GM23338 (cell line): ENCODE measurements at regions not wholly inside any gene's neighbourhood (a gene's known extent, or its start where the extent isn't known, plus 50 kb on each side); places are given as distances from the start of the nearest gene placed in this dataset.

Source experiments
- ATAC-seq: fragments of 200-7000 bp; cut with Tn5 transposase; 3 replicates; pipeline ENCODE4 v1.9.1; 2020
- DNase-seq: peaks from one replicate; pipeline ENCODE4 v3.0.0-alpha.2; 2015; ENCODE audit warnings: low spot score
- H2AFZ ChIP-seq: fragments of 200-600 bp; sonication (generic); 2 replicates; pipeline ENCODE4 v1.8.0; 2016; ENCODE audit warnings: antibody characterized with exemption, mild to moderate bottlenecking, moderate library complexity
- H3F3A ChIP-seq: fragments of 200-600 bp; sonication (generic); replicated peaks from 2 replicates; pipeline ENCODE4 v1.8.0; 2017; ENCODE audit warnings: antibody characterized with exemption, mixed run types, low read depth
- H3K27ac ChIP-seq: fragments of 200-600 bp; sonication (generic); 2 replicates; pipeline ENCODE4 v1.6.1; 2016; ENCODE audit warnings: low read depth
- H3K27me3 ChIP-seq: fragments of 200-600 bp; sonication (generic); 2 replicates; pipeline ENCODE4 v1.8.0; 2016; ENCODE audit warnings: mild to moderate bottlenecking, mixed run types, moderate library complexity; ENCODE audit not compliant: insufficient read depth
- H3K36me3 ChIP-seq: fragments of 200-600 bp; sonication (generic); 2 replicates; pipeline ENCODE4 v1.8.0; 2016; ENCODE audit warnings: mild to moderate bottlenecking; ENCODE audit not compliant: insufficient read depth
- H3K4me1 ChIP-seq: fragments of 200-600 bp; sonication (generic); 2 replicates; pipeline ENCODE4 v1.8.0; 2016; ENCODE audit warnings: mild to moderate bottlenecking, moderate library complexity; ENCODE audit not compliant: insufficient read depth
- H3K4me2 ChIP-seq: fragments of 200-600 bp; sonication (generic); 2 replicates; pipeline ENCODE4 v1.7.1; 2017; ENCODE audit warnings: mixed run types
- H3K4me3 ChIP-seq: fragments of 200-600 bp; sonication (generic); 2 replicates; pipeline ENCODE4 v1.6.1; 2016; ENCODE audit warnings: mixed run types
- H3K79me2 ChIP-seq: fragments of 200-600 bp; sonication (generic); replicated peaks from 2 replicates; pipeline ENCODE4 v1.8.0; 2017; ENCODE audit warnings: mild to moderate bottlenecking; ENCODE audit not compliant: insufficient read depth
- H3K9me2 ChIP-seq: fragments of 200-600 bp; sonication (generic); 2 replicates; pipeline ENCODE4 v1.8.0; 2017; ENCODE audit not compliant: insufficient read depth
- H4K20me1 ChIP-seq: fragments of 200-600 bp; sonication (generic); replicated peaks from 2 replicates; pipeline ENCODE4 v1.8.0; 2017; ENCODE audit warnings: mild to moderate bottlenecking; ENCODE audit not compliant: insufficient read depth
- H3K27ac Mint-ChIP-seq: 2 replicates; pipeline ENCODE4 v1.8.0; 2020; ENCODE audit warnings: inconsistent platforms, mild to moderate bottlenecking, moderate library complexity, mixed read lengths
- H3K27me3 Mint-ChIP-seq: 3 replicates; pipeline ENCODE4 v1.8.0; 2022; ENCODE audit warnings: low read depth, mild to moderate bottlenecking, moderate library complexity, mixed read lengths, inconsistent platforms; ENCODE audit not compliant: insufficient read depth, poor library complexity
- H3K36me3 Mint-ChIP-seq: 3 replicates; pipeline ENCODE4 v1.8.0; 2021; ENCODE audit warnings: low read depth, mild to moderate bottlenecking, inconsistent platforms, moderate library complexity, mixed read lengths
- H3K4me1 Mint-ChIP-seq: 3 replicates; pipeline ENCODE4 v1.8.0; 2020; ENCODE audit warnings: mild to moderate bottlenecking, inconsistent platforms, mixed read lengths
- H3K4me3 Mint-ChIP-seq: 3 replicates; pipeline ENCODE4 v1.8.0; 2021; ENCODE audit warnings: moderate library complexity, mild to moderate bottlenecking, inconsistent platforms, mixed read lengths
- H3K9me3 Mint-ChIP-seq: 3 replicates; pipeline ENCODE4 v1.8.0; 2020; ENCODE audit warnings: moderate library complexity, mild to moderate bottlenecking, inconsistent platforms, mixed read lengths
- CREB1 ChIP-seq: fragments of 250-450 bp; sonication (Bioruptor Pico); IDR thresholded peaks from 2 replicates; pipeline ENCODE4 v1.5.0; 2020; ENCODE audit warnings: low read depth, mild to moderate bottlenecking, moderate library complexity
- CTCF ChIP-seq, 2 experiments: fragments of 200-600 bp in 1 of 2; sonication (generic) in 1 of 2; conservative IDR thresholded peaks; 2 replicates each; pipeline versions ENCODE4 v1.5.1 to v1.6.1; 2016 to 2017; ENCODE audit warnings: antibody characterized with exemption in 2 of 2, low read depth in 2 of 2, mild to moderate bottlenecking in 2 of 2, moderate library complexity in 1 of 2
- EZH2 ChIP-seq: fragments of 200-600 bp; sonication (generic); IDR thresholded peaks from one replicate; pipeline ENCODE4 v1.8.0; 2017; ENCODE audit warnings: antibody characterized with exemption, mild to moderate bottlenecking, low read depth; ENCODE audit not compliant: unreplicated experiment
- EZH2phosphoT487 ChIP-seq: fragments of 200-600 bp; sonication (generic); IDR thresholded peaks from one replicate; pipeline ENCODE4 v1.8.1; 2018; ENCODE audit warnings: antibody characterized with exemption; ENCODE audit not compliant: unreplicated experiment
- JUNB ChIP-seq: IDR thresholded peaks from one replicate; pipeline ENCODE4 v1.6.1; 2016; ENCODE audit warnings: antibody characterized with exemption; ENCODE audit not compliant: unreplicated experiment
- NANOG ChIP-seq: IDR thresholded peaks from 2 replicates; pipeline ENCODE4 v1.6.1; 2016; ENCODE audit warnings: antibody characterized with exemption, borderline replicate concordance
- POLR2AphosphoS5 ChIP-seq: IDR thresholded peaks from 2 replicates; pipeline ENCODE4 v1.6.1; 2016; ENCODE audit warnings: antibody characterized with exemption, low read depth
- REST ChIP-seq: IDR thresholded peaks from one replicate; pipeline ENCODE4 v1.6.1; 2018; ENCODE audit warnings: antibody characterized with exemption; ENCODE audit not compliant: unreplicated experiment
- STAT1 ChIP-seq: IDR thresholded peaks from one replicate; pipeline ENCODE4 v1.6.1; 2016; ENCODE audit warnings: antibody characterized with exemption; ENCODE audit not compliant: unreplicated experiment
- ZNF114 ChIP-seq: fragments of 250-450 bp; sonication (Bioruptor Pico); IDR thresholded peaks from 2 replicates; pipeline ENCODE4 v1.5.0; 2020; ENCODE audit warnings: mild to moderate bottlenecking, moderate library complexity
- ZNF331 ChIP-seq: fragments of 250-450 bp; sonication (Bioruptor Pico); IDR thresholded peaks from 2 replicates; pipeline ENCODE4 v1.5.0; 2020; ENCODE audit warnings: low read depth, mild to moderate bottlenecking, moderate library complexity
- TF ChIP-seq, protein P1 (sequence below): fragments of 250-450 bp; sonication (Bioruptor Pico); IDR thresholded peaks from 2 replicates; pipeline ENCODE4 v1.5.0; 2020; ENCODE audit warnings: mild to moderate bottlenecking, moderate library complexity
- TF ChIP-seq, protein P2 (sequence below): IDR thresholded peaks from 2 replicates; pipeline ENCODE4 v1.6.1; 2016; ENCODE audit warnings: antibody characterized with exemption

DNA sequence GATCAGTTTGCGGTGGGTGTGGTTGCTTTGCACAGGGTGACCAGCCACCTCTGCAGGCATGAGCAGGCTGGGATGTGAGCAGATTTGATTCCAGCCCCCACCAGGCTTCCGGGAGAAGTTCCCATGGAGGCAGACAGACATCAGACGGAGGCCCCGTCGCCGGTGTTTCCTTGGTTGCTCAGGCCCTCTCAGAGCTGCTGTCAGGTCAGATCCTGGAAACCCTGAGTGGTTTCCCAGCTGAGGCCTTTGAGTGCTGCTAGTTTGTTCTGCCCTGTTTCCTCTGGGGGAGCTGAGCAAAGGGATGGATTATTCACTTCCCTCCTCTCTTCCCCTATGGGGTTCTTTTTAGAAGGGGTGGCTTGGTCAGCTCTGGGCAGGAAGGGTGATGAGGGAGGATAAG lies 62.2 kb downstream of the FAM241B start:
- Mint-ChIP-seq H3K36me3 (no peaks in the 10 kb centered on the region), H3K4me1 (no peaks in the 10 kb centered on the region), H3K4me3 (no peak overlapping the region), H3K27me3 (peaks cover 7% of the 10 kb centered on the region), H3K9me3 (no peaks in the 10 kb centered on the region), H3K27ac (no peak overlapping the region)
- no peaks in the 10 kb centered on the region for H4K20me1 ChIP-seq
- H3K27ac ChIP-seq = no peak overlapping the region
- ATAC-seq (no peak), DNase-seq (no peak)
- H3K4me3 ChIP-seq = no peak overlapping the region
- H3K9me2 ChIP-seq = peaks cover 4% of the 10 kb centered on the region; the same call in 1 of the 2 replicates
- H3K4me2 ChIP-seq = no peak overlapping the region
- TF ChIP-seq ZNF331 (CRISPR knock-in tag) (no peak), STAT1 (no peak), POLR2AphosphoS5 (no peak), JUNB (no peak), EZH2phosphoT487 (no peak), EZH2 (no peak), CTCF (conservative IDR thresholded peaks at IDR 0.05; ENCODE audit: low read depth in 2 of 2) (no peak), CREB1 (CRISPR knock-in tag) (no peak), ZNF114 (CRISPR knock-in tag) (no peak), REST (no peak), NANOG (no peak)
- TF ChIP-seq, protein P1, sequence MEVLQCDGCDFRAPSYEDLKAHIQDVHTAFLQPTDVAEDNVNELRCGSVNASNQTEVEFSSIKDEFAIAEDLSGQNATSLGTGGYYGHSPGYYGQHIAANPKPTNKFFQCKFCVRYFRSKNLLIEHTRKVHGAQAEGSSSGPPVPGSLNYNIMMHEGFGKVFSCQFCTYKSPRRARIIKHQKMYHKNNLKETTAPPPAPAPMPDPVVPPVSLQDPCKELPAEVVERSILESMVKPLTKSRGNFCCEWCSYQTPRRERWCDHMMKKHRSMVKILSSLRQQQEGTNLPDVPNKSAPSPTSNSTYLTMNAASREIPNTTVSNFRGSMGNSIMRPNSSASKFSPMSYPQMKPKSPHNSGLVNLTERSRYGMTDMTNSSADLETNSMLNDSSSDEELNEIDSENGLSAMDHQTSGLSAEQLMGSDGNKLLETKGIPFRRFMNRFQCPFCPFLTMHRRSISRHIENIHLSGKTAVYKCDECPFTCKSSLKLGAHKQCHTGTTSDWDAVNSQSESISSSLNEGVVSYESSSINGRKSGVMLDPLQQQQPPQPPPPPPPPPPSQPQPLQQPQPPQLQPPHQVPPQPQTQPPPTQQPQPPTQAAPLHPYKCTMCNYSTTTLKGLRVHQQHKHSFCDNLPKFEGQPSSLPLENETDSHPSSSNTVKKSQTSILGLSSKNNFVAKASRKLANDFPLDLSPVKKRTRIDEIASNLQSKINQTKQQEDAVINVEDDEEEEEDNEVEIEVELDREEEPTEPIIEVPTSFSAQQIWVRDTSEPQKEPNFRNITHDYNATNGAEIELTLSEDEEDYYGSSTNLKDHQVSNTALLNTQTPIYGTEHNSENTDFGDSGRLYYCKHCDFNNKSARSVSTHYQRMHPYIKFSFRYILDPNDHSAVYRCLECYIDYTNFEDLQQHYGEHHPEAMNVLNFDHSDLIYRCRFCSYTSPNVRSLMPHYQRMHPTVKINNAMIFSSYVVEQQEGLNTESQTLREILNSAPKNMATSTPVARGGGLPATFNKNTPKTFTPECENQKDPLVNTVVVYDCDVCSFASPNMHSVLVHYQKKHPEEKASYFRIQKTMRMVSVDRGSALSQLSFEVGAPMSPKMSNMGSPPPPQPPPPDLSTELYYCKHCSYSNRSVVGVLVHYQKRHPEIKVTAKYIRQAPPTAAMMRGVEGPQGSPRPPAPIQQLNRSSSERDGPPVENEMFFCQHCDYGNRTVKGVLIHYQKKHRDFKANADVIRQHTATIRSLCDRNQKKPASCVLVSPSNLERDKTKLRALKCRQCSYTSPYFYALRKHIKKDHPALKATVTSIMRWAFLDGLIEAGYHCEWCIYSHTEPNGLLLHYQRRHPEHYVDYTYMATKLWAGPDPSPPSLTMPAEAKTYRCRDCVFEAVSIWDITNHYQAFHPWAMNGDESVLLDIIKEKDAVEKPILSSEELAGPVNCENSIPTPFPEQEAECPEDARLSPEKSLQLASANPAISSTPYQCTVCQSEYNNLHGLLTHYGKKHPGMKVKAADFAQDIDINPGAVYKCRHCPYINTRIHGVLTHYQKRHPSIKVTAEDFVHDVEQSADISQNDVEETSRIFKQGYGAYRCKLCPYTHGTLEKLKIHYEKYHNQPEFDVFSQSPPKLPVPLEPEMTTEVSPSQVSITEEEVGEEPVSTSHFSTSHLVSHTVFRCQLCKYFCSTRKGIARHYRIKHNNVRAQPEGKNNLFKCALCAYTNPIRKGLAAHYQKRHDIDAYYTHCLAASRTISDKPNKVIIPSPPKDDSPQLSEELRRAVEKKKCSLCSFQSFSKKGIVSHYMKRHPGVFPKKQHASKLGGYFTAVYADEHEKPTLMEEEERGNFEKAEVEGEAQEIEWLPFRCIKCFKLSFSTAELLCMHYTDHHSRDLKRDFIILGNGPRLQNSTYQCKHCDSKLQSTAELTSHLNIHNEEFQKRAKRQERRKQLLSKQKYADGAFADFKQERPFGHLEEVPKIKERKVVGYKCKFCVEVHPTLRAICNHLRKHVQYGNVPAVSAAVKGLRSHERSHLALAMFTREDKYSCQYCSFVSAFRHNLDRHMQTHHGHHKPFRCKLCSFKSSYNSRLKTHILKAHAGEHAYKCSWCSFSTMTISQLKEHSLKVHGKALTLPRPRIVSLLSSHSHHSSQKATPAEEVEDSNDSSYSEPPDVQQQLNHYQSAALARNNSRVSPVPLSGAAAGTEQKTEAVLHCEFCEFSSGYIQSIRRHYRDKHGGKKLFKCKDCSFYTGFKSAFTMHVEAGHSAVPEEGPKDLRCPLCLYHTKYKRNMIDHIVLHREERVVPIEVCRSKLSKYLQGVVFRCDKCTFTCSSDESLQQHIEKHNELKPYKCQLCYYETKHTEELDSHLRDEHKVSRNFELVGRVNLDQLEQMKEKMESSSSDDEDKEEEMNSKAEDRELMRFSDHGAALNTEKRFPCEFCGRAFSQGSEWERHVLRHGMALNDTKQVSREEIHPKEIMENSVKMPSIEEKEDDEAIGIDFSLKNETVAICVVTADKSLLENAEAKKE (CRISPR knock-in tag) = no peak
- TF ChIP-seq, protein P2, sequence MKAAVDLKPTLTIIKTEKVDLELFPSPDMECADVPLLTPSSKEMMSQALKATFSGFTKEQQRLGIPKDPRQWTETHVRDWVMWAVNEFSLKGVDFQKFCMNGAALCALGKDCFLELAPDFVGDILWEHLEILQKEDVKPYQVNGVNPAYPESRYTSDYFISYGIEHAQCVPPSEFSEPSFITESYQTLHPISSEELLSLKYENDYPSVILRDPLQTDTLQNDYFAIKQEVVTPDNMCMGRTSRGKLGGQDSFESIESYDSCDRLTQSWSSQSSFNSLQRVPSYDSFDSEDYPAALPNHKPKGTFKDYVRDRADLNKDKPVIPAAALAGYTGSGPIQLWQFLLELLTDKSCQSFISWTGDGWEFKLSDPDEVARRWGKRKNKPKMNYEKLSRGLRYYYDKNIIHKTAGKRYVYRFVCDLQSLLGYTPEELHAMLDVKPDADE = no peak
- no peaks in the 10 kb centered on the region for H3K36me3 ChIP-seq
- no peaks in the 10 kb centered on the region for H3K4me1 ChIP-seq
- no peaks in the 10 kb centered on the region for H3F3A ChIP-seq
- H2AFZ ChIP-seq = no peak overlapping the region
- no peaks in the 10 kb centered on the region for H3K79me2 ChIP-seq
- H3K27me3 ChIP-seq = no peaks in the 10 kb centered on the region
